ENCODE measurements at regions not wholly inside any gene's neighbourhood (a gene's known extent, or its start where the extent isn't known, plus 50 kb on each side); places are given as distances from the start of the nearest gene placed in this dataset.

DNA sequence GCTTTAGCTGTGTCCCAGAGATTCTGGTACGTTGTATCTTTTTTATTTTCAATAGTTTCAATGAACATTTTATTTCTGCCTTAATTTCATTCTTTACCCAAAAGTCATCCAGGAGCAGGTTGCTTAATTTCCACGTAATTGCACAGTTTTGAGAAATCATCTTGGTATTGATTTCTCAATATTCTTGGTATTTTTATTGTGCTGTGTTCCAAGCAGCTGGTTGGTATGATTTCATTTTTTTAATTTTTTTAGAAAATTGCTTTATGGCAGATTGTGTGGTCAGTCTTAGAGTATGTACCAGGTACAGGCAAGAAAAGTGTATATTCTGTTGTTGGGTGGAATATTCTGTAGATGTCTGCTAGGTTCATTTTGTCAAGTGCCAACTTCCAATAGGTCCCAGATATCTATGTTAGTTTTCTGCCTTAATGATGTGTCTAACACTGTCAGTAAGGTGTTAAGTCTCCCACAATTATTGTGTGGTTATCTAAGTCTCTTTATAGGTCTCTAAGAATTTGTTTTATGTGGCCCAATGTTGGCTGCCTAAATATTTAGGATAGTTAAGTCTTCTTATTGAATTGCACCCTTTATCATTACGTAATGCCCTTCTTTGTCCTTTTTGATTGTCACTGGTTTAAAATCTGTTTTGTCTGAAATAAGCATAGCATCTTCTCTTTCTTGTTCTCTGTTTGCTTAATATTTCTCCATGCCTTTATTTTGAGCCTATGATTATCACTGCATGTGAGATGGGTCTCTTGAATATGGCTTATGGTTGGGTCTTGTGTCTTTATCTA, 366.9 kb upstream of the IRAK1BP1 start:
- Histone ChIP-seq H3K27ac (no peak overlapping the region), H3K9me3 (no peaks in the 10 kb centered on the region), H3K4me1 (no peaks in the 10 kb centered on the region), H3K27me3 (no peaks in the 10 kb centered on the region), H3K4me3 (no peak overlapping the region), H3K36me3 (no peaks in the 10 kb centered on the region)
- DNase-seq: no peak
- in situ Hi-C loops (cut with MboI; ENCODE audit: low pct_ligation_motif_present in 1 of 4, low pct_unique_long_range_greater_than_20kb in 1 of 4, low sequenced_read_pairs in 3 of 4) (no loop called here), intact Hi-C loops (cut with DNase I; ENCODE audit: low total_unique reads) (no loop called here)
- TF ChIP-seq EP300 (IDR thresholded peaks at IDR 0.05; ENCODE audit: low read depth) (no peak), POLR2AphosphoS5 (IDR thresholded peaks at IDR 0.05) (no peak), POLR2A (IDR thresholded peaks at IDR 0.05) (no peak)
- TF ChIP-seq, protein P1, sequence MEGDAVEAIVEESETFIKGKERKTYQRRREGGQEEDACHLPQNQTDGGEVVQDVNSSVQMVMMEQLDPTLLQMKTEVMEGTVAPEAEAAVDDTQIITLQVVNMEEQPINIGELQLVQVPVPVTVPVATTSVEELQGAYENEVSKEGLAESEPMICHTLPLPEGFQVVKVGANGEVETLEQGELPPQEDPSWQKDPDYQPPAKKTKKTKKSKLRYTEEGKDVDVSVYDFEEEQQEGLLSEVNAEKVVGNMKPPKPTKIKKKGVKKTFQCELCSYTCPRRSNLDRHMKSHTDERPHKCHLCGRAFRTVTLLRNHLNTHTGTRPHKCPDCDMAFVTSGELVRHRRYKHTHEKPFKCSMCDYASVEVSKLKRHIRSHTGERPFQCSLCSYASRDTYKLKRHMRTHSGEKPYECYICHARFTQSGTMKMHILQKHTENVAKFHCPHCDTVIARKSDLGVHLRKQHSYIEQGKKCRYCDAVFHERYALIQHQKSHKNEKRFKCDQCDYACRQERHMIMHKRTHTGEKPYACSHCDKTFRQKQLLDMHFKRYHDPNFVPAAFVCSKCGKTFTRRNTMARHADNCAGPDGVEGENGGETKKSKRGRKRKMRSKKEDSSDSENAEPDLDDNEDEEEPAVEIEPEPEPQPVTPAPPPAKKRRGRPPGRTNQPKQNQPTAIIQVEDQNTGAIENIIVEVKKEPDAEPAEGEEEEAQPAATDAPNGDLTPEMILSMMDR (IDR thresholded peaks at IDR 0.05): no peak
- 67 to 72% methylated on average over 3 of the region's 3 CpGs for WGBS, 2 donors (ENCODE audit: low coverage in 1 of 2)

DNA sequence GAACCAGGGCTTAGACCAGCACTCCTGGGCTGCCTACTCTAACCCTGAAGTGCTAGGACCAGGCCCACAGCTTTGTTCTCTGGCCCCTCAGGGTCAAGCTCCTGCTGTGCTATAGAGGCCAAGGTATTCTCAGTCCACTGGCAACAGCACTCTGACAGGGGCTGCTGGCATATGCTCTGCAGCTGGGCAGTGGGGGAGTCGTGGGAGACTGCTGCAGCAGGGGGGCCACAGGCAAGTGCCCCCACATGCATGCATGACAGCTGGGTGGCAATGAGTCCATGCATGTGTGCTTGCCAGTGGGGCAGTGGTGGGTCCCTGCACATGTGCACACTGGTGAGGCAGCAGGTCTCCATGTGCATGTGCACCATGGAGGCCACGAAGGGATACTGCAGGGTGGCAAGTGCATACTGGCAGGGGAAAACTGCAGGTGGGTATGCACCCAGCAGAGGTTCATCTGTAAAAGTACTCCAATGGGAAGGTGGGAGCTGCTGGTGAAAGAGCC, 364.9 kb upstream of the IRAK1BP1 start:
- intact Hi-C loops (cut with DNase I; ENCODE audit: low total_unique reads) (no loop called here), in situ Hi-C loops (cut with MboI; ENCODE audit: low pct_ligation_motif_present in 1 of 4, low pct_unique_long_range_greater_than_20kb in 1 of 4, low sequenced_read_pairs in 3 of 4) (no loop called here)
- Histone ChIP-seq H3K4me1 (no peaks in the 10 kb centered on the region), H3K4me3 (no peak overlapping the region), H3K36me3 (no peaks in the 10 kb centered on the region), H3K9me3 (no peaks in the 10 kb centered on the region), H3K27ac (no peak overlapping the region), H3K27me3 (no peaks in the 10 kb centered on the region)
- DNase-seq: no peak
- whole genome bisulfite sequencing, 2 donors (ENCODE audit: low coverage in 1 of 2): 57% methylated on average over 2 of the region's 2 CpGs; no CpG with 5 or more reads in 1 of the 2 donors
- TF ChIP-seq POLR2AphosphoS5 (IDR thresholded peaks at IDR 0.05) (no peak), POLR2A (IDR thresholded peaks at IDR 0.05) (no peak), EP300 (IDR thresholded peaks at IDR 0.05; ENCODE audit: low read depth) (no peak)
- TF ChIP-seq, protein P1 (IDR thresholded peaks at IDR 0.05): no peak

DNA sequence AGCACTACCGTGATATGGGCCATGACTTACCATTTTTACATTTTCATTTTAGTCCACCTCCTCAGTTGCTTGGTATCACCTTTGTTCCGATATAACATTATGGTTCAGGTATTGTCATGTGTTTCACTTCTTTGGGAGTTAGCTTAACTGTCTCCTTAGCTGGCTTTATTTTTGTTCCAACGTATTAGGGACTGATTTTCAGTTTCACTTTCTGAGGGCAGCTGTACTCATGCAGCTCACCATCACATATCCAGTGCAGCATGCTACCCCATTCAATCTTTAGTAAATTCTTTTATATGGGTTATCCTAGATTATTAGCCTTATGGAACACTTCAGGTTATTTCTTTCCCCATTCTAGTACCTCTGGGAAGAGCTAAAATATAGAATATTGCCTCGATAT, 362.2 kb upstream of the IRAK1BP1 start:
- no peaks in the 10 kb centered on the region for H3K36me3 ChIP-seq
- no peak overlapping the region for H3K4me3 ChIP-seq
- H3K4me1 ChIP-seq: no peaks in the 10 kb centered on the region
- no peaks in the 10 kb centered on the region for H3K9me3 ChIP-seq
- WGBS, 2 donors (ENCODE audit: low coverage in 1 of 2): 68 to 75% methylated on average over 3 to 4 of the region's 4 CpGs
- intact Hi-C loops (cut with DNase I; ENCODE audit: low total_unique reads): no loop called here
- no peaks in the 10 kb centered on the region for H3K27me3 ChIP-seq
- no peak for DNase-seq
- TF ChIP-seq POLR2AphosphoS5 (IDR thresholded peaks at IDR 0.05): no peak
- TF ChIP-seq POLR2A (IDR thresholded peaks at IDR 0.05): no peak
- TF ChIP-seq, protein P1 (IDR thresholded peaks at IDR 0.05): no peak
- TF ChIP-seq EP300 (IDR thresholded peaks at IDR 0.05; ENCODE audit: low read depth): no peak
- no peak overlapping the region for H3K27ac ChIP-seq
- in situ Hi-C loops (cut with MboI; ENCODE audit: low pct_ligation_motif_present in 1 of 4, low pct_unique_long_range_greater_than_20kb in 1 of 4, low sequenced_read_pairs in 3 of 4): no loop called here

DNA sequence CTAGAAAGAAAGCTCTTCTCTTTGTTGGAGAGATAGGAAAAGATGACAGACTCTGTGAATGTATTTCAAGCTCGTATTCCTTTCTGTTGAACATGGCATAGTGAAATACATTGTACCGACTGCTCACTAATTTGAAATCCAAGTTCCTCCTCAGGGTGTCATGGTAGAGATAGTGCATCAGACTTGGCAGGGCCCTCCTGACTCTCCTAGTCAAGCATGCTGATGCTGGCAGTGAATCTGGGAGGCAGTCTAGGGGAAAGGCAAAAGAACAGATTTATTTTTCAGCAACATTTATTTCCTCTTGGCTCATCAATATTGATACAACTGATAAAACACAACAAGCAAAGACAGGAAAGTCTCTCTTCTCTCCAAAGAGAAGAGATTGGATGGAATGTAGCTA, 356.3 kb upstream of the IRAK1BP1 start:
- intact Hi-C loops (cut with DNase I; ENCODE audit: low total_unique reads): no loop called here
- no peaks in the 10 kb centered on the region for H3K9me3 ChIP-seq
- 69 to 72% methylated on average over 2 of the region's 2 CpGs for WGBS, 2 donors (ENCODE audit: low coverage in 1 of 2)
- no peaks in the 10 kb centered on the region for H3K4me1 ChIP-seq
- H3K27me3 ChIP-seq: no peaks in the 10 kb centered on the region
- in situ Hi-C loops (cut with MboI; ENCODE audit: low pct_ligation_motif_present in 1 of 4, low pct_unique_long_range_greater_than_20kb in 1 of 4, low sequenced_read_pairs in 3 of 4): no loop called here
- no peaks in the 10 kb centered on the region for H3K36me3 ChIP-seq
- TF ChIP-seq EP300 (IDR thresholded peaks at IDR 0.05; ENCODE audit: low read depth): no peak
- no peak for TF ChIP-seq POLR2A (IDR thresholded peaks at IDR 0.05)
- TF ChIP-seq, protein P1 (IDR thresholded peaks at IDR 0.05): no peak
- no peak for TF ChIP-seq POLR2AphosphoS5 (IDR thresholded peaks at IDR 0.05)
- H3K4me3 ChIP-seq: no peak overlapping the region
- DNase-seq: no peak
- no peak overlapping the region for H3K27ac ChIP-seq

Measured in transverse colon (tissue), 4 donors.